HEK293 (cell line): ENCODE measurements at regions not wholly inside any gene's neighbourhood (a gene's known extent, or its start where the extent isn't known, plus 50 kb on each side); places are given as distances from the start of the nearest gene placed in this dataset.

ENCODE experiments used
- CTCF ChIA-PET: fragments of 350-600 bp; formaldehyde crosslinking; extraction: SDS; loops from one replicate; lab custom pipeline; 2021; ENCODE audit warnings: antibody characterized with exemption; lab: Yijun Ruan, JAX
- POLR2A ChIA-PET: fragments of 300-600 bp; formaldehyde crosslinking; extraction: SDS; loops from one replicate; lab custom pipeline; 2020; ENCODE audit warnings: antibody characterized with exemption, inconsistent platforms; lab: Yijun Ruan, JAX
- H3K27ac ChIP-seq: fragments of 200-500 bp; sonication (Bioruptor generic); 2 replicates; pipeline ENCODE4 v1.5.1; 2014; ENCODE audit warnings: low read depth, low read length, control low read depth, inconsistent platforms; ENCODE audit errors: extremely low read depth
- H3K36me3 ChIP-seq, 2 experiments: fragments of 200-500 bp in 1 of 2; sonication (Bioruptor generic) in 1 of 2; 1 replicate in 1 of 2; 2 replicates in 1 of 2; pipeline ENCODE4 v1.5.1; 2014 to 2017; ENCODE audit warnings: inconsistent platforms in 2 of 2, low read length in 2 of 2; ENCODE audit not compliant: control insufficient read depth in 2 of 2, insufficient read depth in 1 of 2
- H3K4me1 ChIP-seq: fragments of 200-500 bp; sonication (Bioruptor generic); 2 replicates; pipeline ENCODE4 v1.5.1; 2014; ENCODE audit warnings: mild to moderate bottlenecking, low read length, inconsistent platforms; ENCODE audit not compliant: control insufficient read depth, insufficient read depth
- H3K4me3 ChIP-seq: 2 replicates; pipeline ENCODE4 v1.5.1; 2011; ENCODE audit warnings: low read depth, mild to moderate bottlenecking, control low read depth, low read length, moderate library complexity
- H3K9me3 ChIP-seq: fragments of 200-500 bp; sonication (Bioruptor generic); 2 replicates; pipeline ENCODE4 v1.5.1; 2014; ENCODE audit warnings: low read depth, low read length, inconsistent platforms; ENCODE audit not compliant: control insufficient read depth, insufficient read depth
- BCL11A ChIP-seq: fragments of 450-650 bp; formaldehyde crosslinking; IDR thresholded peaks from 2 replicates; pipeline ENCODE4 v1.5.1; 2016; ENCODE audit warnings: low read depth, missing biosample characterization, missing genetic modification characterization
- GFI1B ChIP-seq: fragments of 450-650 bp; formaldehyde crosslinking; IDR thresholded peaks from 2 replicates; pipeline ENCODE4 v1.5.1; 2016; ENCODE audit warnings: missing biosample characterization, missing genetic modification characterization
- GLIS1 ChIP-seq: fragments of 450-650 bp; formaldehyde crosslinking; IDR thresholded peaks from 2 replicates; pipeline ENCODE4 v1.5.1; 2016; ENCODE audit warnings: missing biosample characterization, missing genetic modification characterization
- GLIS2 ChIP-seq: fragments of 450-650 bp; formaldehyde crosslinking; IDR thresholded peaks from 2 replicates; pipeline ENCODE4 v1.5.1; 2016; ENCODE audit warnings: missing biosample characterization, missing genetic modification characterization
- KLF8 ChIP-seq: fragments of 450-650 bp; formaldehyde crosslinking; IDR thresholded peaks from 2 replicates; pipeline ENCODE4 v1.5.1; 2016; ENCODE audit warnings: missing biosample characterization, missing genetic modification characterization
- SP3 ChIP-seq: fragments of 450-650 bp; formaldehyde crosslinking; IDR thresholded peaks from 2 replicates; pipeline ENCODE4 v1.5.1; 2016; ENCODE audit warnings: missing biosample characterization, missing genetic modification characterization
- SP7 ChIP-seq: fragments of 450-650 bp; formaldehyde crosslinking; IDR thresholded peaks from 2 replicates; pipeline ENCODE4 v1.5.1; 2016; ENCODE audit warnings: missing biosample characterization, missing genetic modification characterization
- TCF7L2 ChIP-seq: IDR thresholded peaks from 2 replicates; pipeline ENCODE4 v1.6.1; 2011; ENCODE audit warnings: low read depth, mild to moderate bottlenecking, inconsistent platforms, low read length, moderate library complexity, borderline replicate concordance
- ZBTB1 ChIP-seq: fragments of 450-650 bp; formaldehyde crosslinking; IDR thresholded peaks from 2 replicates; pipeline ENCODE4 v1.5.1; 2016; ENCODE audit warnings: missing biosample characterization, missing genetic modification characterization
- ZBTB7A ChIP-seq: fragments of 450-650 bp; formaldehyde crosslinking; IDR thresholded peaks from 2 replicates; pipeline ENCODE4 v1.5.1; 2016; ENCODE audit warnings: low read depth, missing biosample characterization, missing genetic modification characterization
- ZIC2 ChIP-seq: fragments of 450-650 bp; formaldehyde crosslinking; IDR thresholded peaks from 2 replicates; pipeline ENCODE4 v1.5.1; 2016; ENCODE audit warnings: missing biosample characterization, missing genetic modification characterization
- ZNF2 ChIP-seq: fragments of 450-650 bp; formaldehyde crosslinking; IDR thresholded peaks from 2 replicates; pipeline ENCODE4 v1.5.1; 2016; ENCODE audit warnings: missing biosample characterization, missing genetic modification characterization
- ZNF266 ChIP-seq: fragments of 450-650 bp; formaldehyde crosslinking; IDR thresholded peaks from 2 replicates; pipeline ENCODE4 v1.5.1; 2016; ENCODE audit warnings: missing biosample characterization, missing genetic modification characterization, low read depth
- ZNF274 ChIP-seq, 2 experiments: fragments of 200-500 bp in 1 of 2; fragments of 450-650 bp in 1 of 2; sonication (Bioruptor generic) in 1 of 2; formaldehyde crosslinking in 1 of 2; IDR thresholded peaks; 2 replicates each; pipeline versions ENCODE4 v1.5.1 to v1.6.1; 2014 to 2016; ENCODE audit warnings: borderline replicate concordance in 1 of 2, inconsistent platforms in 1 of 2, low read length in 1 of 2, missing biosample characterization in 1 of 2, missing genetic modification characterization in 1 of 2
- ZNF391 ChIP-seq: fragments of 450-650 bp; formaldehyde crosslinking; IDR thresholded peaks from 2 replicates; pipeline ENCODE4 v1.5.1; 2016; ENCODE audit warnings: low read depth, missing biosample characterization, missing genetic modification characterization, borderline replicate concordance
- TF ChIP-seq, protein P1 (sequence below): fragments of 450-650 bp; formaldehyde crosslinking; IDR thresholded peaks from 2 replicates; pipeline ENCODE4 v1.5.1; 2016; ENCODE audit warnings: missing biosample characterization, missing genetic modification characterization
- TF ChIP-seq, protein P2 (sequence below): fragments of 450-650 bp; formaldehyde crosslinking; IDR thresholded peaks from 2 replicates; pipeline ENCODE4 v1.5.1; 2016; ENCODE audit warnings: missing biosample characterization, missing genetic modification characterization
- TF ChIP-seq, protein P3 (sequence below): fragments of 450-650 bp; formaldehyde crosslinking; IDR thresholded peaks from 2 replicates; pipeline ENCODE4 v1.5.1; 2016; ENCODE audit warnings: missing biosample characterization, missing genetic modification characterization
- TF ChIP-seq, protein P4 (sequence below): fragments of 450-650 bp; formaldehyde crosslinking; IDR thresholded peaks from 2 replicates; pipeline ENCODE4 v1.5.1; 2016; ENCODE audit warnings: missing biosample characterization, missing genetic modification characterization
- TF ChIP-seq, protein P5 (sequence below): fragments of 450-650 bp; formaldehyde crosslinking; IDR thresholded peaks from 2 replicates; pipeline ENCODE4; 2016; ENCODE audit warnings: missing biosample characterization, missing genetic modification characterization

DNA sequence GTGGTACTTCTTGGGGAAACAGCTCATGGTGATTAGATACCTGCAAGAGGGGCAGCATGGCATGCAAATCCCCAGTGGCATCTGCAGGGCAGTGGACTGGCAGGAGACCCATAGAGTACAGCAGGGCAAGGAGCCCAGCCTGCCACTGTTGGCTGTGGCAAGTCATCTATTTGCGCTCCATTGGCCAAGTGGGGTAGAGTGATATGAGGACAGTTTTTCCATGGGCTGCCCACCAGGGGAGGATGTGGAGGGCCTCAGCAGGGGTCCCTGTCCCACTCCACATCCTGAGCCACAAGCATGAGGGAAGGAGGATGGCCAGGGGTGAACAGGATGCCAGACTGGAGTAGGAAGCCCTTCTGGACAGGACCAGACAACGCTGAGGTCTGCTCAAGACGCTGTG, 50.9 kb upstream of the OTOF start:
- H3K9me3 ChIP-seq, result no peaks in the 10 kb centered on the region
- no peak overlapping the region for H3K4me3 ChIP-seq
- ChIA-PET POLR2A (no interaction called here), CTCF (interaction anchor here (0.9 kb wide), 1 partner anchor 26 kb away, joined by 3 read pairs; no protein-coding TSS in a partner anchor)
- TF ChIP-seq, protein P1, sequence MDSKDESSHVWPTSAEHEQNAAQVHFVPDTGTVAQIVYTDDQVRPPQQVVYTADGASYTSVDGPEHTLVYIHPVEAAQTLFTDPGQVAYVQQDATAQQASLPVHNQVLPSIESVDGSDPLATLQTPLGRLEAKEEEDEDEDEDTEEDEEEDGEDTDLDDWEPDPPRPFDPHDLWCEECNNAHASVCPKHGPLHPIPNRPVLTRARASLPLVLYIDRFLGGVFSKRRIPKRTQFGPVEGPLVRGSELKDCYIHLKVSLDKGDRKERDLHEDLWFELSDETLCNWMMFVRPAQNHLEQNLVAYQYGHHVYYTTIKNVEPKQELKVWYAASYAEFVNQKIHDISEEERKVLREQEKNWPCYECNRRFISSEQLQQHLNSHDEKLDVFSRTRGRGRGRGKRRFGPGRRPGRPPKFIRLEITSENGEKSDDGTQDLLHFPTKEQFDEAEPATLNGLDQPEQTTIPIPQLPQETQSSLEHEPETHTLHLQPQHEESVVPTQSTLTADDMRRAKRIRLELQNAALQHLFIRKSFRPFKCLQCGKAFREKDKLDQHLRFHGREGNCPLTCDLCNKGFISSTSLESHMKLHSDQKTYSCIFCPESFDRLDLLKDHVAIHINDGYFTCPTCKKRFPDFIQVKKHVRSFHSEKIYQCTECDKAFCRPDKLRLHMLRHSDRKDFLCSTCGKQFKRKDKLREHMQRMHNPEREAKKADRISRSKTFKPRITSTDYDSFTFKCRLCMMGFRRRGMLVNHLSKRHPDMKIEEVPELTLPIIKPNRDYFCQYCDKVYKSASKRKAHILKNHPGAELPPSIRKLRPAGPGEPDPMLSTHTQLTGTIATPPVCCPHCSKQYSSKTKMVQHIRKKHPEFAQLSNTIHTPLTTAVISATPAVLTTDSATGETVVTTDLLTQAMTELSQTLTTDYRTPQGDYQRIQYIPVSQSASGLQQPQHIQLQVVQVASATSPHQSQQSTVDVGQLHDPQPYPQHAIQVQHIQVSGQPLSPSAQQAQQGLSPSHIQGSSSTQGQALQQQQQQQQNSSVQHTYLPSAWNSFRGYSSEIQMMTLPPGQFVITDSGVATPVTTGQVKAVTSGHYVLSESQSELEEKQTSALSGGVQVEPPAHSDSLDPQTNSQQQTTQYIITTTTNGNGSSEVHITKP, result no peak
- TF ChIP-seq ZNF266 (tag by site-specific recombination), result no peak
- peak; percentile 23; the same call in 1 of the 2 replicates for TF ChIP-seq ZIC2 (tag by site-specific recombination)
- peak; percentile 58; the same call in 1 of the 2 replicates for TF ChIP-seq GLIS1
- no peaks in the 10 kb centered on the region for H3K4me1 ChIP-seq
- H3K27ac ChIP-seq, result no peak overlapping the region
- no peaks in the 10 kb centered on the region for H3K36me3 ChIP-seq

DNA sequence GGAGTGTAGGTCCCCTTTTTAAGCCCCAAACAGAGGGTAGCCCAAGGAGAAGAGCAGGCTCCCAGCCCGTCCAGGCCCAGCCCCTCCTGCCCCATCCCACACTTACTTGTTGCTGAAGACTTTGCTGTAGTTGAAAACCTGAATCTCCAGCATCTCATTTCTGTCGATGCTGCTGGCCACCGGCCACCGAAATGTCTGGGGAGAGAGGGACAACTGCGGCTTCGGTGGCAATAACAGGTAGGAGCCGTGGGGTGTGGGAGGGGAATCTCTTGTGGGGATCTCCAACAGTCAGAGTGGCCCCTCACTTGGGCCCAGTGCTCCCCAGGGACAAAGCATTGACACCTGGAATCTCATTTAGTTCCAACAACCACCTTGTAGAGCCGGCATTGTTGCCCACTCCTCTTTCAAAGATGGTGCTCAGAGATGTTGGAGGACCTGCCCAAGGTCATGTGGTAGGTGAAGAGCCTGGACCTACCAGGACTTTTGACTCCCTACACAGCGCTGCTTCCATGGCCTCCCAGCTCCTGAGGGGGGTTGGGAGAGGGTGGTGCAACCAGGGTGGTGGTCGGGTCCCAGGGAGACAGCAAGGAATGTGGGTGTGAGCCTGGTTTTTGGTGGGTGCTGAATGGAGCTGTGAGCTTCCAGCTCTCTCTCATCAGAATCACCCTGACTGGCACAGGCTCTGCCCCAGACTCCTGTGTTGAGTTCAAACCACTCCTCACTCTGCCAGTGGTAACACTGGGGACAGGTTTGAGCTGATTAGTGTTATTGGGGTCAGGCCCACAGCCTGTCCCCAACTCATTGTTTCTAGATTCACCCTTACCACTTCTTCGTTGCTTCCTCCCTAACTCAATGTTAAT, 50.0 kb upstream of the OTOF start:
- H3K27ac ChIP-seq, result no peak overlapping the region
- no peaks in the 10 kb centered on the region for H3K36me3 ChIP-seq
- H3K4me1 ChIP-seq, result no peaks in the 10 kb centered on the region
- ChIA-PET CTCF (interaction anchor here (0.9 to 1.1 kb wide), 2 partner anchors 25 kb away, joined by 3 read pairs; no protein-coding TSS in a partner anchor), POLR2A (no interaction called here)
- H3K9me3 ChIP-seq, result no peaks in the 10 kb centered on the region
- no peak overlapping the region for H3K4me3 ChIP-seq
- TF ChIP-seq ZNF274 (IDR thresholded peaks at IDR 0.05; ENCODE audit: low read length) (no peak), ZNF274 (tag by site-specific recombination; IDR thresholded peaks at IDR 0.05; ENCODE audit: borderline replicate concordance) (no peak), KLF8 (tag by site-specific recombination) (no peak), GLIS2 (tag by site-specific recombination) (no peak), ZBTB7A (no peak), ZBTB1 (tag by site-specific recombination) (no peak), ZNF391 (tag by site-specific recombination) (no peak), SP7 (tag by site-specific recombination) (no peak), BCL11A (tag by site-specific recombination) (no peak), SP3 (tag by site-specific recombination) (no peak), GFI1B (tag by site-specific recombination) (no peak), TCF7L2 (no peak), ZNF2 (tag by site-specific recombination) (no peak)
- TF ChIP-seq, protein P2, sequence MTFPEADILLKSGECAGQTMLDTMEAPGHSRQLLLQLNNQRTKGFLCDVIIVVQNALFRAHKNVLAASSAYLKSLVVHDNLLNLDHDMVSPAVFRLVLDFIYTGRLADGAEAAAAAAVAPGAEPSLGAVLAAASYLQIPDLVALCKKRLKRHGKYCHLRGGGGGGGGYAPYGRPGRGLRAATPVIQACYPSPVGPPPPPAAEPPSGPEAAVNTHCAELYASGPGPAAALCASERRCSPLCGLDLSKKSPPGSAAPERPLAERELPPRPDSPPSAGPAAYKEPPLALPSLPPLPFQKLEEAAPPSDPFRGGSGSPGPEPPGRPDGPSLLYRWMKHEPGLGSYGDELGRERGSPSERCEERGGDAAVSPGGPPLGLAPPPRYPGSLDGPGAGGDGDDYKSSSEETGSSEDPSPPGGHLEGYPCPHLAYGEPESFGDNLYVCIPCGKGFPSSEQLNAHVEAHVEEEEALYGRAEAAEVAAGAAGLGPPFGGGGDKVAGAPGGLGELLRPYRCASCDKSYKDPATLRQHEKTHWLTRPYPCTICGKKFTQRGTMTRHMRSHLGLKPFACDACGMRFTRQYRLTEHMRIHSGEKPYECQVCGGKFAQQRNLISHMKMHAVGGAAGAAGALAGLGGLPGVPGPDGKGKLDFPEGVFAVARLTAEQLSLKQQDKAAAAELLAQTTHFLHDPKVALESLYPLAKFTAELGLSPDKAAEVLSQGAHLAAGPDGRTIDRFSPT, result no peak
- TF ChIP-seq, protein P3, sequence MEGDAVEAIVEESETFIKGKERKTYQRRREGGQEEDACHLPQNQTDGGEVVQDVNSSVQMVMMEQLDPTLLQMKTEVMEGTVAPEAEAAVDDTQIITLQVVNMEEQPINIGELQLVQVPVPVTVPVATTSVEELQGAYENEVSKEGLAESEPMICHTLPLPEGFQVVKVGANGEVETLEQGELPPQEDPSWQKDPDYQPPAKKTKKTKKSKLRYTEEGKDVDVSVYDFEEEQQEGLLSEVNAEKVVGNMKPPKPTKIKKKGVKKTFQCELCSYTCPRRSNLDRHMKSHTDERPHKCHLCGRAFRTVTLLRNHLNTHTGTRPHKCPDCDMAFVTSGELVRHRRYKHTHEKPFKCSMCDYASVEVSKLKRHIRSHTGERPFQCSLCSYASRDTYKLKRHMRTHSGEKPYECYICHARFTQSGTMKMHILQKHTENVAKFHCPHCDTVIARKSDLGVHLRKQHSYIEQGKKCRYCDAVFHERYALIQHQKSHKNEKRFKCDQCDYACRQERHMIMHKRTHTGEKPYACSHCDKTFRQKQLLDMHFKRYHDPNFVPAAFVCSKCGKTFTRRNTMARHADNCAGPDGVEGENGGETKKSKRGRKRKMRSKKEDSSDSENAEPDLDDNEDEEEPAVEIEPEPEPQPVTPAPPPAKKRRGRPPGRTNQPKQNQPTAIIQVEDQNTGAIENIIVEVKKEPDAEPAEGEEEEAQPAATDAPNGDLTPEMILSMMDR (tag by site-specific recombination), result no peak
- TF ChIP-seq, protein P4, sequence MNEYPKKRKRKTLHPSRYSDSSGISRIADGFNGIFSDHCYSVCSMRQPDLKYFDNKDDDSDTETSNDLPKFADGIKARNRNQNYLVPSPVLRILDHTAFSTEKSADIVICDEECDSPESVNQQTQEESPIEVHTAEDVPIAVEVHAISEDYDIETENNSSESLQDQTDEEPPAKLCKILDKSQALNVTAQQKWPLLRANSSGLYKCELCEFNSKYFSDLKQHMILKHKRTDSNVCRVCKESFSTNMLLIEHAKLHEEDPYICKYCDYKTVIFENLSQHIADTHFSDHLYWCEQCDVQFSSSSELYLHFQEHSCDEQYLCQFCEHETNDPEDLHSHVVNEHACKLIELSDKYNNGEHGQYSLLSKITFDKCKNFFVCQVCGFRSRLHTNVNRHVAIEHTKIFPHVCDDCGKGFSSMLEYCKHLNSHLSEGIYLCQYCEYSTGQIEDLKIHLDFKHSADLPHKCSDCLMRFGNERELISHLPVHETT (tag by site-specific recombination), result no peak
- TF ChIP-seq, protein P5, sequence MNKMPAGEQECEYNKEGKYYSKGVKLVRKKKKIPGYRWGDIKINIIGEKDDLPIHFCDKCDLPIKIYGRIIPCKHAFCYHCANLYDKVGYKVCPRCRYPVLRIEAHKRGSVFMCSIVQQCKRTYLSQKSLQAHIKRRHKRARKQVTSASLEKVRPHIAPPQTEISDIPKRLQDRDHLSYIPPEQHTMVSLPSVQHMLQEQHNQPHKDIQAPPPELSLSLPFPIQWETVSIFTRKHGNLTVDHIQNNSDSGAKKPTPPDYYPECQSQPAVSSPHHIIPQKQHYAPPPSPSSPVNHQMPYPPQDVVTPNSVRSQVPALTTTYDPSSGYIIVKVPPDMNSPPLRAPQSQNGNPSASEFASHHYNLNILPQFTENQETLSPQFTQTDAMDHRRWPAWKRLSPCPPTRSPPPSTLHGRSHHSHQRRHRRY, result no peak
